Stomach smooth muscle (tissue), 2 donors: ENCODE measurements at regions not wholly inside any gene's neighbourhood (a gene's known extent, or its start where the extent isn't known, plus 50 kb on each side); places are given as distances from the start of the nearest gene placed in this dataset.

Source experiments
- H3K27ac ChIP-seq: one replicate; pipeline ENCODE4 v1.7.0; 2013; ENCODE audit warnings: mild to moderate bottlenecking, low read length, inconsistent platforms
- H3K27me3 ChIP-seq, 2 donors: one replicate each; pipeline ENCODE4 v1.7.0; 2013; ENCODE audit warnings: low read length in 2 of 2; ENCODE audit not compliant: insufficient read depth in 2 of 2, control insufficient read depth in 1 of 2
- H3K36me3 ChIP-seq, 2 donors: one replicate each; pipeline ENCODE4 v1.7.0; 2013; ENCODE audit warnings: low read length in 2 of 2; ENCODE audit not compliant: control insufficient read depth in 2 of 2, insufficient read depth in 2 of 2
- H3K4me1 ChIP-seq: one replicate; pipeline ENCODE4 v1.7.0; 2013; ENCODE audit warnings: low read length; ENCODE audit not compliant: control insufficient read depth, insufficient read depth
- H3K4me3 ChIP-seq, 2 donors: one replicate each; pipeline ENCODE4 v1.7.0; 2013; ENCODE audit warnings: low read length in 2 of 2
- H3K9ac ChIP-seq, 2 donors: one replicate each; pipeline ENCODE4 v1.7.0; 2013; ENCODE audit warnings: low read length in 2 of 2, mild to moderate bottlenecking in 1 of 2
- H3K9me3 ChIP-seq, 2 donors: one replicate each; pipeline ENCODE4 v1.7.0; 2013; ENCODE audit warnings: low read length in 2 of 2; ENCODE audit not compliant: control insufficient read depth in 2 of 2
- donor health status: healthy.
- donor health status: Pancreatic carcinoma.

GRCh38 chr10:121182219-121182618, 331.1 kb downstream of the WDR11 start:
- no peaks in the 10 kb centered on the region for H3K27me3 ChIP-seq
- no peaks in the 10 kb centered on the region for H3K9me3 ChIP-seq
- H3K4me3 ChIP-seq = no peak overlapping the region
- no peak overlapping the region for H3K27ac ChIP-seq
- H3K4me1 ChIP-seq = no peaks in the 10 kb centered on the region
- no peaks in the 10 kb centered on the region for H3K36me3 ChIP-seq
- H3K9ac ChIP-seq = no peak overlapping the region

DNA sequence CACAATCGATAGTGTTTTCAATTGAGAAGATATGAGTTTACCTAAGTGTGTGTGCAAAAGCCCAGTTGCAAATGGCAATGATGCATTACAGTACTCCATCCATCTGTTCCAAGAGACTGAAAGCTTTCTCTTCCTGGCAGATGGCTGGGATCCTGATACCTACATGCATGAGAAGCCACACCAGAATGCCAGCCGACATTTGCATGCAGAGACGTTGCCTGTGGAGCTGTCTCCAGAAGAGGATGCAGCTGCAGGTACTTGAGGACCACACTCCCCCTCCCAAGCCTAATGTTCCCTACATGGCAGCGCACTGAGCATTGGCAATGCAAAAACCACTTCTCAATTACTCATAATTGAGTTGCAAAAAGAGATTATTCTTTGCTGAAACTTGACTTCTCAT, 332.1 kb downstream of the WDR11 start:
- Histone ChIP-seq H3K4me1 (no peaks in the 10 kb centered on the region), H3K36me3 (no peaks in the 10 kb centered on the region), H3K9ac (no peak overlapping the region), H3K27me3 (no peaks in the 10 kb centered on the region), H3K9me3 (no peaks in the 10 kb centered on the region), H3K27ac (no peak overlapping the region), H3K4me3 (no peak overlapping the region)

DNA sequence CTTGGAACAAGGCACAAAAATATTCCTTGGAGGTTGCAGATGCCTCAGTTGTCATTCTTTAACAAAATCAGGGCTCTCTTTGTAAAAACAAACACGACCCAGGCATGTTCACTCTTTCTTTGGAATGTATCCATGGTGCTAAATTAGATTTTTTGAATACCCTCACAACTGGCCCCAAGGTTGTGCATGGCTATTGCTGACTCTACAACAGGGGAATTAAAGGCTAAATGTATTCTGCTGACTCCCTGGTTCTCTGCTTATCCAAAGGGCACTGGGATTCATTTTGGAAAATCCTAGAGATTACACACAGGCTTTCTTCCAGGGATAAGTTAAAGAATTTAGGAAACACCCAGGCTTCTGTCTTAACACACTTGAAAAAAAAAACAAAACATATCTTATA, 332.5 kb downstream of the WDR11 start:
- no peak overlapping the region for H3K4me3 ChIP-seq
- no peaks in the 10 kb centered on the region for H3K27me3 ChIP-seq
- H3K9me3 ChIP-seq = no peaks in the 10 kb centered on the region
- no peaks in the 10 kb centered on the region for H3K36me3 ChIP-seq
- H3K4me1 ChIP-seq = no peaks in the 10 kb centered on the region
- no peak overlapping the region for H3K27ac ChIP-seq
- H3K9ac ChIP-seq = no peak overlapping the region

DNA sequence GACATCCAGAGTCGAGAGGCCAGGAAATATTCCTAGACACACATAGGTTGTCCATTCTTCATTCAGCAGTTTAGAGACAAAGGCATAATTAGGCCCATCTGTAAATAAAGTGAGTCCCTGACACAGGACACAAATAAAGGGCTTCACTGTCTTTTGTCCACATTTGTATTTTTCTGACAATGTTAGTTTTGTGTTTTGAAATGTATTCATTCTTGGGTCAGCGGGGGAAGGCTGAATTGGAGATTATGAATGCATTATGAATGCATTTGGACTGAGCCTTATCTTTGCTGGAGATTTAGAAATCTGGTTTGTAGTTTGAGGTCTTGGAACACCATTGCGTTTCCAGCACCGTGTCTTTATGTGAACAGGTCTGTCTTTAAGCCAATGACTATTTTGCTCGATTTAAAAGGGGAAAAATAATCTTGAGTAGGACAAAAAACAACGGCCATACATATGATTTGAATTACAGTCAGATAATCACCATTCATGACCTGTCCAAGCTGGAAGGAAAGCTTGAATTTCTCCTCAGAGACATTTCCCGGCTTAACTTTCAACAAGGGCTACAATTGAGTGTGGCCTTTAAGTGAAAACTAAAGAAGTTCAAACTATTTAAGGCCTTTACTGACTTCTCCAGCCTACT, 334.8 kb downstream of the WDR11 start:
- no peak overlapping the region for H3K9ac ChIP-seq
- peaks cover 2% of the 10 kb centered on the region for H3K4me1 ChIP-seq
- no peaks in the 10 kb centered on the region for H3K27me3 ChIP-seq
- H3K4me3 ChIP-seq = no peak overlapping the region
- H3K36me3 ChIP-seq = no peaks in the 10 kb centered on the region
- H3K9me3 ChIP-seq = no peaks in the 10 kb centered on the region
- no peak overlapping the region for H3K27ac ChIP-seq

DNA sequence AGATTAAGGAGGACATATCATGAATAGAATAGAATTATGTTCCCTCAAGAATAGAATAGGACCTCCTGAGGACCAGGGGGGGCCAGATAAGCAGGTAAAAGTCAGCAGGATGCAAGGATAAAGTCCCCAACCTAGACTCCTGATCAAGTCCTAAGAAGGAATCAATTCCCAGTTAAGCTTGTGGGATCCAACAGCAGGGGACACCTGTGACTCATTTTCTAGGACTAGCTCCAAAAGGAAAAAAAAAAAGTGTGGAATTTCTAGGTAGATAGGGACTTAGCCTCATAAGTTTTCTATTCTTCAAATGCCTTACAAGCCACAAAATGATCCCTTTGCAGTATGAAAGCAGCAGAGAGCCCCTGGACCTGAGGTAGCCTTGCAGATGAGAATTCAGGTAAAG, 336.2 kb downstream of the WDR11 start:
- no peaks in the 10 kb centered on the region for H3K27me3 ChIP-seq
- no peaks in the 10 kb centered on the region for H3K36me3 ChIP-seq
- no peak overlapping the region for H3K4me3 ChIP-seq
- H3K9ac ChIP-seq = no peak overlapping the region
- H3K4me1 ChIP-seq = peaks cover 2% of the 10 kb centered on the region
- H3K9me3 ChIP-seq = no peaks in the 10 kb centered on the region
- no peak overlapping the region for H3K27ac ChIP-seq

DNA sequence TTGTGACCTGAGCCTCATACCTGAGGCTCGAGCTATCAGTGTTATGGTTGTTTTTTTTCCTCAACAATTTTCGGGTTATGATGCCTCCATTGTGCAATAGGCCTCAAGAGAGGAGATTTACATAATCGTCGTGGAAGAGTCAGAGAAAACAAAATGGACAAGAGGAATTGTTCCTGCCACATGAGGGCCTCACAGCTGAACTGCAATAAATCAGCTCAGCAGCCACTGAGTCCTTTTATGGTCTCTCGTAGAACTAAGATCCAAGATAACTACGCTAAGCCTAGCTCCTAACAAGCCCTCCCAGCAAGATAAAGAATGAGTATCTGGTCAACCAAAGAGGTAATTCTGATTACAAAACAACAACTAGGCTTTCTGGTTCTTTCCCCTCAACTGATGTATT, 336.8 kb downstream of the WDR11 start:
- H3K36me3 ChIP-seq = no peaks in the 10 kb centered on the region
- H3K9me3 ChIP-seq = no peaks in the 10 kb centered on the region
- H3K27me3 ChIP-seq = no peaks in the 10 kb centered on the region
- no peak overlapping the region for H3K4me3 ChIP-seq
- no peak overlapping the region for H3K9ac ChIP-seq
- peak overlapping the region; percentile 3 for H3K27ac ChIP-seq
- H3K4me1 ChIP-seq = peaks cover 2% of the 10 kb centered on the region

DNA sequence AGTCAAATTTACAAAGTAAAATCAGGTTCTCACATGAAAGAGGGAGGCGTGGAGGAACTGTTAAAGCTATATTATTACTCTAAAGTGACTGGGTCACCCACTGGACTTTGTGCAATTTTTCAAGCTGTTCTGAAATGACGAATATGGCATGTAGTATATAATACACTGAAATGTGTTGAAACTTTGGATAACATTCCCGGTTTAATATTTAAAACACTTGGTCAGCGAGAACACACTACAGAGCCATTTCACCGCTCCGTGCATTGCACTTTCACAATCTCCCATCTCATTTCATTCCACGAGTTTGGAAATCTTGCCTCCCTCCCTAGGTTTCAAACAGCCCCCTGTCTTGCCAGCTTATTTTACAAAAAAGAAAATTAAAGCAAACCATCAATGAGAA, 337.9 kb downstream of the WDR11 start:
- Histone ChIP-seq H3K27ac (peak overlapping the region; percentile 25), H3K27me3 (no peaks in the 10 kb centered on the region), H3K4me1 (peaks cover 2% of the 10 kb centered on the region), H3K9me3 (no peaks in the 10 kb centered on the region), H3K9ac (peak overlapping the region; percentile 7 to 10), H3K36me3 (no peaks in the 10 kb centered on the region), H3K4me3 (peak overlapping the region; percentile 15 to 50)

DNA sequence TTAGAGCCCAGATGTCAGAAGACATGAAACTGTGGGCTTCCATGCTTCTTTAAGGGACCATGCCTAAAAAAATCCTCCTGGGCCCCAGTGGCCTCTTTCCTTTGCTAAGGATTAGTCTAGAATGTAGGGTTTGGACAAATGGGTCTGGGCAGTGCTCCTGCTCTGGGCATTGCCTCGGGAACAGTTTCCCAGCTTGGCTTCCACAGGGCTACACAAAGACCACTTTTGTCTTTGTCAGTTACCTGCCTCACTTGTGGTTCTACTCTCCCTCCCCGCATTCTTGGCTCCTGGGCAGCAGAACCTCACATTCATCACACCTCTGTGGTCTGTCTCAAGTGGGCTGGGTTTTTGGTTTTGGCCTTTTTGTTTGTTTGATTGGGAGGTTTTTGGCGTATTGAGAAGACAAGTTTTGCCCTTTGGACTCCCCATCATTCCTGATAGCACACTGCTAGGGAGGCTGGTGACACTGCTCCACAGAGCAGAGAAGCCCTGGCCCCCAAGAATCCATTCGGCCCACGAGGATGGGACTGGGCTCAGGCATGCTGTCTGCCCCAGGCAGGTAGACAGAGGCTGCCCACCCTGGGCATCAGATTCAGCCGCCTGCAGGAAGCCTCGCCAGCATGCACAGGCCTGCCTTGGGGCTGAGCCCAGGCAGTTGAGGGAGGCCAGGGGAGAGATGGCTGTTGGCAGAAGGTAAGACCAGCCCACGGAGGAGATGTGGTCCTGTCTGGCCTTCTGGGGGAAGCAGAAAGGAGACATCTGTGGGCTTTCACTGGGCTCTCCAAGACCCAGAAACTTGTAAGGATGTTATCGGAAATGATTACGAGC, 343.7 kb downstream of the WDR11 start:
- H3K9me3 ChIP-seq = no peaks in the 10 kb centered on the region
- no peak overlapping the region for H3K4me3 ChIP-seq
- H3K9ac ChIP-seq = no peak overlapping the region
- H3K27ac ChIP-seq = no peak overlapping the region
- no peaks in the 10 kb centered on the region for H3K27me3 ChIP-seq
- no peaks in the 10 kb centered on the region for H3K4me1 ChIP-seq
- H3K36me3 ChIP-seq = no peaks in the 10 kb centered on the region

GRCh38 chr10:121195524-121195910, 344.4 kb downstream of the WDR11 start:
- Histone ChIP-seq H3K4me3 (no peak overlapping the region), H3K36me3 (no peaks in the 10 kb centered on the region), H3K9me3 (no peaks in the 10 kb centered on the region), H3K27ac (no peak overlapping the region), H3K27me3 (no peaks in the 10 kb centered on the region), H3K4me1 (no peaks in the 10 kb centered on the region), H3K9ac (no peak overlapping the region)

GRCh38 chr10:121199081-121199480, 347.9 kb downstream of the WDR11 start:
- Histone ChIP-seq H3K9ac (no peak overlapping the region), H3K4me3 (no peak overlapping the region), H3K9me3 (no peaks in the 10 kb centered on the region), H3K4me1 (no peaks in the 10 kb centered on the region), H3K27me3 (no peaks in the 10 kb centered on the region), H3K27ac (no peak overlapping the region), H3K36me3 (no peaks in the 10 kb centered on the region)

DNA sequence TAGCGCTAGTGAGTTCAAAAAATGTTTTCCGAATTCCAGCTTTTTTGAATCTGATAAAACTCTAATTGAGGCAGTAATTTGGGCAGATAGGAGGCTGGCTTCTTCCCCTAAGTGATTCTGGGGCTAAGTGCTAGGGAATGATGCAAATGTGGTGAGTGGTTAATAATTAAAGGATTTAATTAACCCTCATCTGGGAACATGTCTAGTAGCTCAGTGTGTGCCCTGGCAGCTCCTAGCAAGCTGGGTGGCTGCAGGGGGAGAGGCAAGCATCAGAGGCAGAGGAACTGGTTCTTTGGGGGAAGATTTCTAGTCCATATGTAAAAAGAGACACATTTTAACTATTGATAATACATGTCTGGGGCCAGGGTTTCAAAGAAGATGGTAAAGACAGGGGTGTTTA, 354.5 kb downstream of the WDR11 start:
- no peaks in the 10 kb centered on the region for H3K36me3 ChIP-seq
- no peaks in the 10 kb centered on the region for H3K4me1 ChIP-seq
- H3K27me3 ChIP-seq = no peaks in the 10 kb centered on the region
- H3K9ac ChIP-seq = no peak overlapping the region
- no peaks in the 10 kb centered on the region for H3K9me3 ChIP-seq
- H3K4me3 ChIP-seq = no peak overlapping the region
- H3K27ac ChIP-seq = no peak overlapping the region
